GM12892 (cell line): ENCODE measurements at regions not wholly inside any gene's neighbourhood (a gene's known extent, or its start where the extent isn't known, plus 50 kb on each side); places are given as distances from the start of the nearest gene placed in this dataset.

Source experiments
- POLR2A ChIP-seq: IDR thresholded peaks from 2 replicates; pipeline ENCODE4 v1.6.1; 2011; ENCODE audit warnings: low read depth, low read length, control low read depth
- POLR2AphosphoS5 ChIP-seq: IDR thresholded peaks from 2 replicates; pipeline ENCODE4 v1.6.1; 2011; ENCODE audit warnings: low read depth, low read length, control low read depth

GRCh38 chr6:139858429-139858828 lies 484.0 kb upstream of the CITED2 start:
- no peak for TF ChIP-seq POLR2AphosphoS5
- TF ChIP-seq POLR2A, result no peak
